Central memory CD4-positive, alpha-beta T cell (primary cell): ENCODE measurements at regions not wholly inside any gene's neighbourhood (a gene's known extent, or its start where the extent isn't known, plus 50 kb on each side); places are given as distances from the start of the nearest gene placed in this dataset.
"Not testable (repeated sequence)": the region's sequence is repeated elsewhere in the genome, so short reads cannot be mapped to it uniquely, and the experiment has no call there.

Experiments
- DNase-seq: peaks from one replicate; pipeline ENCODE4 v3.0.0; 2022

DNA sequence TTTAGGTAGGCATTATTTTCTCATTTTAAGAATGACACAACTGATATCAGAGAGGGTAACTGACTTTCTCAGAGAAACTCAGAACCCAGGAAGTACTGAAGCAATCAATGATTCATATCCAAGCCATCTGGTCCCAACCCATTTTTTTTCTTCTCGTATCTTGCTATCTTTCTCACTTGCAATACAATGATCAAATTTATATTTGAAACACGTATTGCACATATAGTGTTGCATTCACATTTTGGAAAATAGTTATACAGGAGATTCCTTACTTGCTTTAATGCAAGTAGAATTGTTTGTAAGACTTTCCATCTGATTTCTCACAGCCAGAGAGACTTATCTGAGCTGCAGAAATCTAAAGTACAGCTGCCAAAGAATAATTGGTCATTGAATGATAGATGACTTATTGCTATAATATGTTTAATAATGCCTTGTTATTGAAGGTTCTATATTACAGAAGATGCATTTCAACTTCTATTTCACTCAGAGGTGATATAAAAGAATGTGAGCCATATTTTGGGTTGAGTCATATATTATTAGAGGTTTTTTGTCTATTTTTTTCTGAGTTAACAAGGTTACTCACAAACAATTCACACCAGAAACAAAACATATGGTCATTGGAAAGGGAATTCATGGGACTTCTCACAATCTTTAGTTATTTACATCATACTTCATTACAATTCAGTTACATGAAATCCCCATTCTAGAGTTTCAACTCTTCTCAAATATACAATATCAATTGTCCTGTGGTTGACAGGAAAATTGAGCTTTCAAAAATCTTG is 337.5 kb upstream of the CITED2 start:
- no peak for DNase-seq

DNA sequence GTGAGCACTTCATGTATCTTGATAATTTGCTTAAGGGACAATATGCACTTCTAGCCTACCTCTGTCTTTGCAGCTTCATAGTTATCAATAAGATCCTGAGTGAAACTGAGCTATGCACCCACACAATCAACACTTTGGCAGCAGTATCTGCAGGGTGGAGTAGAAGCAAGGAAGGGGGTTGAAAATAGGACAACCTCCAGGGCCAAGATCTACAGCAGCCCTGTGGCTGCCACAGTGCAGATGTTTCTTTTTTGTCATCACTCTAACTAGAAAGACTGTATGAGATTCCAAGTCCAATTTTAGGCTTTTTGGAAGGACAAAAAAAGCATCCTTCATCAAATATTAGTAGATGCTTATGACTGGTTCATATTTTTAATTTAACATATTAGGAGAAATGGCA is 336.1 kb upstream of the CITED2 start:
- DNase-seq = no peak

DNA sequence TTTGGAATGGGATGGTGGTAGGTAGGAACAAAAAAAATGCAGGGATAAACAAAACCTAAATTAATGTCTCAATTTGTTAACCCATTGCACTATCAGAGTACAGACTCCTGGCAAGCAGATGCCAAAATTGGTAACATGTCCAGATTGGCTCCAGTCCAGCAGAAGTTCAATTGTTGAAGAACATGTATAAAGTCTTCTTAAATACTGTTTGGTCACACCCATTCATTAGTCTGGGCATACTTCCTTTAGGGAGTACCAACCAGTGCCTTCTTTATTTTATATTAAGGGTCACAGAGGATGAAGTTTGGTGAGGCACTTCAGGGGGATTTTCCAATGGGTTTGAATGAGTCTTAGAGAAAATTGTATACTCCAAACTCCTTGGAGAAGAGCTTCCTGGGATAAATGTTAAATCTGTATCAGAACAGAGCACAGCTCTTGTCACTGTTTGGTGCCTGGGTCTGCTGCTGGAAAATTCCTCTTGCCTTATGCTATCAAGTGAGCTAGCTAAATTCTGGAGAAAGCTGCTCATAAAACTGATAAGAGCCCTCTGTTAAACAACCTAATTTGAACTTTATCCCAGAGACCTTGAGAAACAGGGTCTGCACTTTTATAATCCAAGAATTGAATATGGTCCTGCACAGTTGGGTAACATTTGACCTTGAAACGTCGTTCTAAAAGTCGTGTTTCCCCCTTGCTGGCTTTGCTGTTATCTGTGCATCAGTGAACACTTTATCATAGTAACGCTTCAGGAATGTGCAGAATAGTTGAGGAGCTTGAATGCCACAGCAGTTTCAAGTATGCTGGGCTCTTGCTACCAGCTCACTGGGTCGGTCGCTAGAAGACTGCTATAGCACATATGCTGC is 334.1 kb upstream of the CITED2 start:
- DNase-seq = no peak

DNA sequence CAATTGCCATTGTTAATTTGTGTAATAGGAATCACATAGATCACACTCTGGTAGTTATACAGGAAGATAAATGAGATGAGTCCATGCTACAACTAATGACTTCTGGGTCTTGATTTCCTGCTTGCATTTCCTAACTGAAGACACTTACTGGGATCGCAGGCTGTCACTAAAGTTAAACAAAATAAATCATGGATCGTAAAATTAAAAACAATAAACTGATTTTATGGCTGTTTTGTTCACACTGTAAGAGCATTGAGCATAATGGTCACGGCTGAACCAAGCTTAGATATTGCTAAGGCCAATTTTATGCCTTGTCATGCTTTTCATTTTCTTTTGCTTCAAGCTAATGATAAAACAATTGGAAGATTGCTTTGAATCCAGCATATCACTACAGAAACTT is 332.5 kb upstream of the CITED2 start:
- no peak for DNase-seq

DNA sequence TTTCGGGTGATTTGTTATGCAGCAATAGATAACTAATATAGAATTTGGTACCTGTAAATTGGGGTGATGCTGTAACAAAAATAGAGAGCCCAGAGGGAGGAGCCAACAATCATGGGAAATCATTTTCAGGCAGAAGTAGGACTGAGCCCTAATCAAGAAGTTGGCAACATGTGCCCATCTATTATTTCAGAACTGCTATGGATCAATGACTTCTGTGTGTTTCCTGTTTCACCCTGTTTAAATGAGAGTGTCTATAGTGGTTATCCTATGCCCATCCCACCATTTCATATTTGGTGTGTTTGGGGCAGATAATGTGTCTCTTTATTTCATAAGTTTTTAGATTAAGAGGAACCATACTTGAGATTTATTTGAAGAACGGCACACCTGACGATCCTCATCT is 330.8 kb upstream of the CITED2 start:
- DNase-seq = no peak

DNA sequence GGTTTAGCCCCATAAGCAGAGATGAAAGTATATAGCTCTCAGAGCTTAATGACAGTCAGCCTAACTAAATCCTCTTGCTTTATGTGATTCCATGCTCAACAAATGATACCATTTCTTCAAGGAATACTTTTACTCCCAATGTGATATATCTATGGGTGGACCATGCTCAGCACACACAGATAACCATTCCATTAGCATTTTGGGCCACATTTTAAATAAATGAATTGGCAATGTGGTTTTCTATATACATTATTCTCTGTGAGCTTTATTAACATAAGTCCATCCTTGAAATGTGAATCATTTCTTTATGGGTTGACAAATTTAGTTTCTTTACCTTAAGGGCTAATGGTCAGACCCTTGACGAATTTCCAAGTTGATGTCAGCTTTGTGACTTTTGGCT is 329.3 kb upstream of the CITED2 start:
- DNase-seq = no peak

DNA sequence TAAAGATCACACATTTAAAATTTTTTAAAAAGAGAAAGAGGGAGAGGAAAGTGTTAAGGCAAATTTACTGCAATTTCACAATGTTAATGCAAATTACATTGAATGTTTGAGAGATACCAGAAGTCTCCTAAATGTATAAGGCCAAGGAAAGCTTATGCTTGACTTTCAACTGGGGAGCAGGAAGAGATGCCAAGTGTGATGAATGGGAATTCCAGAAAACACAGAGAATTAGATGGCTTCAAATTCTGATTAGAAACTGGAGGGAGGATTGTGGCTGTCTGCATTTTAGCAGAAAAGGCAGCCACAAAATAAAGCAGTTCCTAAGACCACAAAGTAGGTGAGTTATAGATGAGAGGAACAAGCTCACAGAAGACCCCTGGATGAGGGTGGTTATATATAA is 328.3 kb upstream of the CITED2 start:
- no peak for DNase-seq

DNA sequence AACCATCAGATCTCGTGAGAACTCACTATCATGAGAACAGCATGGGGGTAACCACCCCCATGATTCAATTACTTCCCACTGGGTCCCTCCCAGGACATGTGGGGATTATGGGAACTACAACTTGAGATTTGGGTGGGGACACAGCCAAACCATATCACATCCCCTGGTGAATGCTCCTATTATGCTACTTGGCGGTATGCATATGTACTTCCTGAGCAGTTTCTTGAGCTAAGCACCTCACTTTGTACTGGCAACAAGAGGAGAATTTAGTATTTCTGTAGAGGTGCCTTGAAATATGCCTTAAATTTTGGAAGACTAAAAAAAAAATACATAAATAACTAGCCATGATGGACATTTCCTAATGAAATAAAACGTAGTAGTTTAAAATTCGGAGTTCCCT is 327.2 kb upstream of the CITED2 start:
- DNase-seq = no peak

DNA sequence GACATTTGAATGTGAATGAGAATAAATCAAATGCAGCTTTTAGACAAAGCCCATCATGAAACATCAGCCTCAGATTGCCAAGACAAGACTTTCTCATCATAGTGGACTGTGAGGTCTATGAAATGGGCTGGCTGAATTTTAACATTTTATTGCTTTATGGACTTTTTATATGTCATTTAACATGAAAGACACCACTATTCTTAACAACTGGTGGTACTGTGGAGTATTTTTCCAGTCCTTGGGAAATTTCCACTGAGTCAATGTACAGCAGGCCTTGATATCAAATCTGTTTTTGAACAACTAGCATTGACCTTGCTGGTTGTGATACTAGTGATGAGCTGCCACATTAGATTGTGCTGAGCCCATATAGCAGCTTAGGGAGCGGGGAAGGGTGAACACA is 326.6 kb upstream of the CITED2 start:
- DNase-seq = no peak

DNA sequence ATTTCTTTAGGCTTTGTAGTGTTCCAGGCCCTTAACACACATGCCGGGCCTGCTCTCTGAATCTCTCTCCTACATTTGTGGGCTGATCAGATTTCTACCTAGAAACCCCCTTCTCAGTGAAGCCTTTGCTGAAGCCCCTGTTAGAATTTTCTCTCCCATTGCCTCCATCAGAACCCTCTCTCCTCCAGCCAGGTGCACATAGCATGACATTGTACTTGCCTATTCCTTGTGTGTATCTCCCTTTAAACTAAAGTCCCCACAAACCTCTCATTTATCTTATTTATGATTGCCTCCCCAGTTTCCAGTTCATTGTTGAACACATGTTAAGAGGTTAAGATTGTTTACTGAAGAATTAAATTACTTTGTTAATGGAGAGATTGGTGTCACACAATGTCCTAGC is 325.5 kb upstream of the CITED2 start:
- no peak for DNase-seq

DNA sequence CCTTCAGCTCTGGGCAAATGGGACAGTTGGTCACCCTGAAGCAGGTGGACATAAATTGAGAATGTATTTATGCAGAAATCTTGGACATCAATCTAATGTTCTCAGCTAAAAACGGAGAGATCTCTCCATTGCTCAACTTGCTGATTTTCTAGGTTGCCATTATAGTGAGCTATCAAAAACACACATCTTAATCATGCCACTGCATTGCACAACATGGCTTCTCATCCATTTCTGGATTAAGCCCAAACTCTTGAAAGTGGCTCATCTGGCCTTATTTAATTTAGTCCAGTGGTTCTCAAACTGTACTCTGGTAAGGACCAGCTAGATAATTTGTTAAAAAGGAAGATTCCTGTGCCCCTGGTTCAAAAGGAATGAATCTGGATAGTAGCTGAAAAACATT is 324.9 kb upstream of the CITED2 start:
- DNase-seq = no peak

DNA sequence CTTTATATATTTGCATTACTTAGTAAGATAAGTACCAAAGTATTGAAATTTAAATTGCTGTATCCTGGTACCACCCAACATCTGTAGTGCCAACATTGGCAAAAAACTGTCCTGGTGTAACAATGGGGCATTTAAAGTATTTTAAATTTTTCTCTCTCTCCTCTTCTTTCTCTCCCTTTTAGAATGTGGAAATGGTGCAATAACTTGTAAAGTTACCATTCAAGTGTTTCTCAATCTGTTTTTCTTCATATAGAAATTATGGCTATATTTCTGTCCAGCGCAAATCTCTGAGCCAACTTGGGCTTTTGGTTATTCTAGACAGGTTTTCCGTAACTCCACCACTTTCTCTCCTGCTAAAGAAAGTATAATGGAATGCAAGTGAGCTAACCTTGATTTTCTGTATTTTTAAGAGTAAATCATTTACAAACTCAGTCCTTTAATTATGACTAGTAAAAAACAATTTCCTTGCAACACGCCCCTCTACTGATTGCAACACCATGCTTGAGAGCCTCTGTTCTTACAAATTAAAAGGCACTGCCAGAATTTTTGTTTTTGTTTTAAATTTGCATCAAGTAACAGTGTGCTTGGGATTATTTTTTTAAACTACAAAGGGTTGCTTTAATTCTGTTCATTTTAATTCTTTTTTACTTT is 324.2 kb upstream of the CITED2 start:
- DNase-seq = no peak

DNA sequence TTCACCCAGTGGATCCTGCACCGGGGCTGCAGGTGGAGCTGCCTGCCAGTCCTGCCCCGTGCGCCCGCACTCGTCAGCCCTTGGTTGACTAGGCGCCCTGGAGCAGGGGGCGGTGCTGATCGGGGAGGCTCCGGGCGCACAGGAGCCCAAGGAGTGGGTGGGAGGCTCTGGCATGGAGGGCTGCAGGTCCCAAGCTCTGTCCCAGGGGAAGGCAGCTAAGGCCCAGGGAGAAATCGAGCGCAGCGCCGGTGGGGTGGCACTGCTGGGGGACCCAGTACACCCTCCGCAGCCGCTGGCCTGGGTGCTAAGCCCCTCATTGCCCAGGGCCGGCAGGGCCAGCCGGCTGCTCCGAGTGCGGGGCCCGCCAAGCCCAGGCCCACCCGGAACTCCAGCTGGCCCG is 323.4 kb upstream of the CITED2 start:
- not testable (repeated sequence) for DNase-seq

DNA sequence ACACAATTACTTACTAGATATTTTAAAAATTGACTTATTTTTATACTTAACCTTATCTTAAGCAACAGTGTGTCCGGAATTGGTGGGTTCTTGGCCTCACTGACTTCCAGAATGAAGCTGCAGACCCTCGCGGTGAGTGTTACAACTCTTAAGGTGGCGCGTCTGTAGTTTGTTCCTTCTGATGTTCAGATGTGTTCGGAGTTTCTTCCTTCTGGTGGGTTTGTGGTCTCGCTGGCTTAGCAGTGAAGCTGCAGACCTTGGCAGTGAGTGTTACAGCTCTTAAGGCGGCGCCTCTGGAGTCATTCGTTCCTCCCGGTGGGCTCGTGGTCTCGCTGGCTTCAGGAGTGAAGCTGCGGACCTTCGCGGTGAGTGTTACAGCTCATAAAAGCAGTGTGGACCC is 322.5 kb upstream of the CITED2 start:
- DNase-seq = not testable (repeated sequence)

DNA sequence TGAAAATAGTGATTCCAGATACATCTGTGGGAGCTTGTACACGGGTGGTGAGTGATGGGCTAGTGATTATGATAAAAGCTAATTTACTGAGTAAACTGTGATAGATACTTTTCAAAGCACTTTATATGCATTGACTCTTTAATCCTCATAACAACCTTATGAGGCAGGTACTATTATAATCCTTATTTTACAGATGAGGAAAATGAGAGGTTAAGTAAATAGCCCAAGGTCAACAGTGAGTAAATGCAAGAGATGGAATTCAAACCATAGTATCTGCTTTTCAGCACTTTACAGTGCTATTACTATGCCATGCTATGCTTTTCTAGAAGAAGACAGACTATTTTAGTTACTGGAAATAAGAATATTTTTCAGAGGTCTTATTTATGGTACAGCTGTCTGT is 320.9 kb upstream of the CITED2 start:
- no peak for DNase-seq

DNA sequence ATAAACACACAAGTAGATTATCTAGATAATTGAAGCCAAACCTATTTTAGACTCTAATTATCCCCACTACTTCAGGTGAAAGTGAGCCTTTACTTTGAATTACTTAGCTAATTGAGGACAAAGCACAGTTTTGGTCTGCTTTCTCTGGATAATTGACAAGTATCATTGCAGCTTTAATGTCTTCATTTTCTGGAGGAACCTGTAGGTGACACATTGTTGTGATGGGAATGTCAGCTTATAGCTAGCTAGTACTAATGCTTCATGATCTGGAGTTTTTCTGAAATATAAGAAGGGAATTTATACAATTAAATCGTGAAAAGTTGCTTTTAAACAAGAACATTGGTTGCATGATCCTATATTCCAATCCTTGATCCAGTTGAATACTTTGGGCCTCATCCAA is 319.3 kb upstream of the CITED2 start:
- no peak for DNase-seq

DNA sequence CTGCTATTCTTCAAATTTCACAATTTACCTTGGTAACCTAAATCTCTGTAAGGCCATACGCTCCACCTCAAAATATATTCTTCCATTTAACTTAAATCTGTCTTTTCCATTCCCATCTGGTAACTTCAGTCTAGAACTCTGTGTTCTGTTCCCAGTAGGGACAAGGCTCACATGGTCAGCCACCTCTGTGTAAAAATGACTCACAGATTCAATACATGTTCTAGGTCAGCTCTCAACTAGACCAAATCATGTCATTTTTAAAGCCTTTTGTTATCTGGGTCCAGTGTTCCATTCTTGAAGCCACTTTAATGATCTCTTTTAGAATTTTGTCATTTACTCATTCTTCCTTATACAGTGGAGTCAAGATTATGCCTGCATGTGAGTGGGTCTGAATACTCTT is 315.6 kb upstream of the CITED2 start:
- DNase-seq = no peak

DNA sequence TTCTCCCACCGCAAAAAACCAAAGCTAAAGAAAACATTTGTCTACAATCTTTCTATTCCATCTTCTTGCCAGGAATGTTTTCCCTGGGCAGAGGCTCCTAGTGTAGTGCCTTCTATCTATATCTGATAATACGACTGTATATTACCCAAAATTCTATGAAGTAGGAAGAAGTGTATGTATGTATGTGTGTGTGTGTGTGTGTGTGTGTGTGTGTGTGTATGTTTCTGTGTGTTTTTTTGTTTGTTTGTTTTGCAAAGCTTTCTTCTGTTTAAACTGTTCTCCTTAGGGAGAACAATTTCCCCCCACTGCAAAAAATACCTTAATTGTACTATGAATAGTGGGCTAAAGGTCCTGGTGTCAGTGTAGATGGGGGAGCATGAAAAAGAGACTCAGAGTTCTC is 312.6 kb upstream of the CITED2 start:
- no peak for DNase-seq

DNA sequence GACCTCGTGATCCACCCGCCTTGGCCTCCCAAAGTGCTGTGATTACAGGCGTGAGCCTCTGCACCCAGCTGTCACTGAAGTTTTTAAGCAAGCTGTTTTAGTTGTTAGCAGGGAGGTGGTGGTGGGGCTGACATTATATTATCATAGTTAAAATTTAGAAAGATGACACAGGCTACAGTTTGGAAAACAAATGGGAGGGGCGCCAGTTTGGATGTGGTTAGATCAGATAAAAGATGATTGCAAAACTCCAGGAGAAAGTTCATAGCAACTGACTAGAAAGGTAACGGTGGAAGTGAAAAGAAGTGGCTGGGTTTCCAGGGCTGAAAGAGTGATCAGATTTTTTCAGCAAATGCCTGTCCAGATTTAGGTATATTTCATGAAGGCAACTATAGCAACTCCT is 311.9 kb upstream of the CITED2 start:
- DNase-seq = no peak

DNA sequence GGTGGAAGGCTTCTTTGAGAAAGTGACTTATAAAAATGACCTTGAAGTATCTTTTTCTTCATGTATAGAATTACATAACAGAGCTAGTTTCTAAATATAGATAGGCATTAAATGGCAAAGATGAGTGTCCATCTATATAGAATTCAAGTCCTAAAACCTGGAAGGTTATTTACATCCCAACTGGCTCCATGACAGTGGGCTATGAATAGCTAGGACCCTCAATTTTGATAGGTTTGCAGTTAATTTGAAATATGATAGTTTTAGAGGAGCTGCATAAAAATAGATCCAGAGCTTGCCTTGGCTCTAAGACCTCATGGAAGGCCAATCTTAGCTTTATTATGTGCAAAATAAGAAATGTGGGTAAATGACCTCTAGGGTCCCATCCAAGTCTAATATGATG is 310.6 kb upstream of the CITED2 start:
- no peak for DNase-seq

DNA sequence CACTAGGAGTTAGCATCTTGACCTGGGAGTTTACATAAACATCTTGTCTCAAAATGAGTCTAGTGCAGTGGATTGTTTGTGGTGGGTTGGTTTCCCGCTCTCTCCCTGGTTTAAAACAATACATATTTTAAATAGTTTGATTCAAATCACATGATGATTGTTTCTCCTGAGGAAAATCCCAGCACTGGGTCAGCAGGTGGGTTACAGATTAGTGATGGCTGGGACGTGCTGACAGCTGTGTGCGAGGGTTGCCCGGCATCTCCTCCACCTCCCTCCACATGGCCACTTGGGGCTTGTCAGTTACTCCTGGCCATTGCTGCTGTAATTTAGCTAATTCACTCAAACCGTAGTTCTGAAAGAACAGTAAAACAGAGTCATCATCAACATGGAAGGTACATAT is 306.4 kb upstream of the CITED2 start:
- no peak for DNase-seq

DNA sequence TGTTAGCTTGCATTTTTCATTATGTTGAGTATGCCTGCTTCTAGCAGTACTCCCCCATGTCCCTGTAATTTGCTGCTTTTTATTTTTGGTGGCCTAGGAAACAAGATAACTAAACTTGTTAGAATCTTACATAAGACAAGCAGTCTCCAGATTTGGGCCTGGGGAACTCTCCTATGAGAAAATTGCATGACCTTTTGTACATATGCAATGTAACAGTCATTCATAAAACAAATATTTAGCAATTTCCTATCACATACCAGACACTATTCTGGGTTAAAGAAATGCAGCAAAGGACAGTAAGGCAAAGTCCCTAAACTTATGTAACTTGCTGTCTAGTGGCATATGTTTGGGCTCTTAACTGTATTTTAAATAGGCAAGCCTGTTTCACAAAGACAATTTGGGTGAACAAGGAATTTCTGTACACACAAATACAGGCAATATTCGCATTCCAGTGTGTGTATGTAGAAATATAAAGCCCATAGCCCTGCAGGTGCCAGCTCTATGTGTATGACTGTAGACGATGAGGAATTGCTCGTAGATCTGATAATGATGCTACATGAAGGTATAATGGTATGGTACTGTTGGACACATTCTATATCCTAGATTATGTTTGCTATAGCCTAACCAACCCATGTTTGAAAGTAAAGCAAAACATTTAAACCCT is 305.2 kb upstream of the CITED2 start:
- DNase-seq = no peak

DNA sequence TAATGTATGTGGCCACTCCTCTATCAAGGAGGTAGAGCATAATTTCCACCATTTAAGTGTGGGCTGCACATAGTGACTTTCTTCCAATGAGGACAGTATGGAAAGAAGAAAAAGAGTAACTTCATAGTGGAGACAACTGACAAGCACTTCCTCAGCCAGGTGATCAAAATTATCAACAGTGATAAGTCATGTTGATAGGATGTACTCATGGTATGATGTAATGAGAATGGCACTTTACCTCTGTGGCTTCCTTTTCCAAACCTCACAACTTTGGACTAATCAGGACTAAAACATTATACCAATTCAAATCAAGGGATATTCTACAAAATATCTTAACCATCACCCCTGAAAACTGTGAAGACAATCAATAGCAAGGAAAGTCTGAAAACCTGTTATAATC is 302.3 kb upstream of the CITED2 start:
- DNase-seq = no peak
